Prostate gland (tissue), 2 donors: ENCODE measurements at regions not wholly inside any gene's neighbourhood (a gene's known extent, or its start where the extent isn't known, plus 50 kb on each side); places are given as distances from the start of the nearest gene placed in this dataset.

Experiments used
- POLR2A ChIP-seq: fragments of 450-650 bp; IDR thresholded peaks from one replicate; pipeline ENCODE4 v1.6.1; 2016; ENCODE audit warnings: antibody characterized with exemption, mild to moderate bottlenecking
- POLR2AphosphoS5 ChIP-seq: sonication (generic); formaldehyde crosslinking; IDR thresholded peaks from one replicate; pipeline ENCODE4 v1.6.1; 2017; ENCODE audit warnings: antibody characterized with exemption
- TF ChIP-seq, protein P1 (sequence below), 4 experiments: fragments of 200-600 bp in 2 of 4; fragments of 450-650 bp in 2 of 4; sonication (generic) in 2 of 4; IDR thresholded peaks; 1 replicate in 3 of 4; 2 replicates in 1 of 4; pipeline ENCODE4 v1.5.1; 2016 to 2019; ENCODE audit warnings: antibody characterized with exemption in 4 of 4, mild to moderate bottlenecking in 2 of 4, moderate library complexity in 2 of 4

DNA sequence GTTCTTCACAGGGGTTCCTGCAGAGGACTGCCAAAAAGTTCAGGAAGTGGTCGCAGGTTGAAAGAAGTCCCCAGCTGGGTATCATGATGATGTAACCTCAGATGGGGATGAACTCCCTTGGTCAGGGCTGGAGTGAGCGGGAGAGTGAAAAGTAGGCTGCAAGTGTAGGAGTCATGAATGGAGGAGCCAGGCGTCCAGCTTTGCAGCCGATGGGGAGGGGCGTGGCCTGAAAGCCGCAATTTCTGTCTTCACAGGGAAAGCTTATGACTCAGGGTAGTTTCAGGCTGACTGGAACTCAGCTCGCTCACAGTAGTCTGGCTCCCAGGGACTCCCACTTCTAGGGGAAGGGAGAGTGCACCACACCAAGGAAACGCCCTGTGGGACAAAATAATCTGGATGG is 70.0 kb upstream of the HS3ST3A1 start:
- TF ChIP-seq, protein P1, sequence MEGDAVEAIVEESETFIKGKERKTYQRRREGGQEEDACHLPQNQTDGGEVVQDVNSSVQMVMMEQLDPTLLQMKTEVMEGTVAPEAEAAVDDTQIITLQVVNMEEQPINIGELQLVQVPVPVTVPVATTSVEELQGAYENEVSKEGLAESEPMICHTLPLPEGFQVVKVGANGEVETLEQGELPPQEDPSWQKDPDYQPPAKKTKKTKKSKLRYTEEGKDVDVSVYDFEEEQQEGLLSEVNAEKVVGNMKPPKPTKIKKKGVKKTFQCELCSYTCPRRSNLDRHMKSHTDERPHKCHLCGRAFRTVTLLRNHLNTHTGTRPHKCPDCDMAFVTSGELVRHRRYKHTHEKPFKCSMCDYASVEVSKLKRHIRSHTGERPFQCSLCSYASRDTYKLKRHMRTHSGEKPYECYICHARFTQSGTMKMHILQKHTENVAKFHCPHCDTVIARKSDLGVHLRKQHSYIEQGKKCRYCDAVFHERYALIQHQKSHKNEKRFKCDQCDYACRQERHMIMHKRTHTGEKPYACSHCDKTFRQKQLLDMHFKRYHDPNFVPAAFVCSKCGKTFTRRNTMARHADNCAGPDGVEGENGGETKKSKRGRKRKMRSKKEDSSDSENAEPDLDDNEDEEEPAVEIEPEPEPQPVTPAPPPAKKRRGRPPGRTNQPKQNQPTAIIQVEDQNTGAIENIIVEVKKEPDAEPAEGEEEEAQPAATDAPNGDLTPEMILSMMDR (IDR thresholded peaks at IDR 0.05): no peak
- TF ChIP-seq POLR2A (no peak), POLR2AphosphoS5 (no peak)
